BJ (cell line): ENCODE measurements at regions not wholly inside any gene's neighbourhood (a gene's known extent, or its start where the extent isn't known, plus 50 kb on each side); places are given as distances from the start of the nearest gene placed in this dataset.

Experiments used
- CTCF ChIA-PET: fragments of 350-600 bp; formaldehyde crosslinking; extraction: SDS; loops from one replicate; lab custom pipeline; 2021; ENCODE audit warnings: antibody characterized with exemption, inconsistent platforms; lab: Yijun Ruan, JAX
- POLR2A ChIA-PET: fragments of 300-600 bp; sonication (Branson Sonifier 250); formaldehyde crosslinking; extraction: SDS; loops from one replicate; lab custom pipeline; 2021; ENCODE audit warnings: antibody characterized with exemption; lab: Charles Lee
- DNase-seq: peaks from one replicate; pipeline ENCODE4 v3.0.0-alpha.2; 2011; ENCODE audit warnings: low read depth
- H3K27me3 ChIP-seq: 2 replicates; pipeline ENCODE4 v1.6.0; 2011; ENCODE audit warnings: low read length; ENCODE audit not compliant: control insufficient read depth, insufficient read depth
- H3K36me3 ChIP-seq: 2 replicates; pipeline ENCODE4 v1.5.1; 2011; ENCODE audit warnings: low read length; ENCODE audit not compliant: control insufficient read depth, insufficient read depth
- H3K4me3 ChIP-seq: 2 replicates; pipeline ENCODE4 v1.5.1; 2011; ENCODE audit warnings: low read depth, mild to moderate bottlenecking, control low read depth, low read length
- CTCF ChIP-seq: IDR thresholded peaks from 2 replicates; pipeline ENCODE4 v1.5.1; 2011; ENCODE audit warnings: low read depth, mild to moderate bottlenecking, control low read depth, inconsistent platforms, low read length, moderate library complexity; ENCODE audit not compliant: insufficient read depth

DNA sequence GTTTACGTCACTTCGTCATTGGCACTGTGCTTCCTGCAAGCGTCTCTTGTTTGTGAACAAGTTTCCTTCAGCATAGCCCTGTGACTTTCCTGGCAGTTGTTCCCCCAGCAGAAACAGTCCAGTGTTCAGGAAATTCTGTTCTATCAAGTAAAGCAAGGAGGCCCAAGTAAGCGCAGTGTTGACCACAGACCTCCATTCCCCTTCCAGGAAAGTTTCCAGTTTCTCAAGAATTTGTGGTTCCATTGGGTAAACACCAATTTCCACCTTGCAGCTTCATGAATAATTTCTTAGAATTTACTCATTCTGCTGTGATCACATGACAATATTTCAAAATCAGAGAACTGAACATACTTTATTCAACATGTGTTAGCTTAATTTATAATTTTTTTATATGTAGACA is 88.5 kb upstream of the ETV3 start:
- no peak overlapping the region for H3K4me3 ChIP-seq
- no peaks in the 10 kb centered on the region for H3K36me3 ChIP-seq
- CTCF ChIA-PET = no interaction called here
- H3K27me3 ChIP-seq = no peaks in the 10 kb centered on the region
- POLR2A ChIA-PET = no interaction called here
- no peak for TF ChIP-seq CTCF
- no peak for DNase-seq

GRCh38 chr1:157219600-157219999 is 81.4 kb upstream of the ETV3 start:
- CTCF ChIA-PET = no interaction called here
- Histone ChIP-seq H3K27me3 (no peaks in the 10 kb centered on the region), H3K4me3 (no peak overlapping the region), H3K36me3 (no peaks in the 10 kb centered on the region)
- POLR2A ChIA-PET = no interaction called here
- TF ChIP-seq CTCF = no peak
- no peak for DNase-seq

- no peak for TF ChIP-seq CTCF
- POLR2A ChIA-PET = no interaction called here
- Histone ChIP-seq H3K36me3 (no peaks in the 10 kb centered on the region), H3K4me3 (no peak overlapping the region), H3K27me3 (no peaks in the 10 kb centered on the region)
- no peak for DNase-seq
- CTCF ChIA-PET = no interaction called here
Measured at GRCh38 chr1:157219182-157219581, 81.0 kb upstream of the ETV3 start.

GRCh38 chr1:157218671-157219070 is 80.5 kb upstream of the ETV3 start:
- Histone ChIP-seq H3K36me3 (no peaks in the 10 kb centered on the region), H3K27me3 (no peaks in the 10 kb centered on the region), H3K4me3 (no peak overlapping the region)
- DNase-seq = no peak
- POLR2A ChIA-PET = no interaction called here
- no peak for TF ChIP-seq CTCF
- CTCF ChIA-PET = no interaction called here

DNA sequence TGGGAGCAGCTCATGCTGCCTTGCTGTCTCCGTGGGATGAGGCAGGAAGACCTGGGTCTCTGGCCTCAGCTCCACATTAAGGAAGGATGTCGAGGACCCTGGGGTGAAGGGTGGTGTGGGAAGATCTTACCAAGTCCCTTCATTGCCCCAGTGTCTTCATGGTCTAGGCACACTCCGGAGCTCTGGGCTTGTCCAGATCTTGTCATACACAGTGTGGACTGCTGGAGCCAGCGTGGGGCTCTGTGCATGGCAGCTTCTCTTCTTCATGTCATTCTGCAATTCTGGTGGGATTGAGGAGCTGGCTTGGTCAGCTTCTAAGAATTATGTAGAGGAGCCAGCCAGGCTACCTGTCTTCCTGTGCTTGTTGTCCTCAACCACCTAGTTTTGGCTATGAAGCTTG is 79.3 kb upstream of the ETV3 start:
- no peak for TF ChIP-seq CTCF
- CTCF ChIA-PET = no interaction called here
- Histone ChIP-seq H3K36me3 (no peaks in the 10 kb centered on the region), H3K27me3 (no peaks in the 10 kb centered on the region), H3K4me3 (no peak overlapping the region)
- POLR2A ChIA-PET = no interaction called here
- no peak for DNase-seq
